ENCODE measurements at regions not wholly inside any gene's neighbourhood (a gene's known extent, or its start where the extent isn't known, plus 50 kb on each side); places are given as distances from the start of the nearest gene placed in this dataset.
"Not testable (repeated sequence)": the region's sequence is repeated elsewhere in the genome, so short reads cannot be mapped to it uniquely, and the experiment has no call there.

GRCh38 chr2:109690822-109691541 is 76.8 kb downstream of the SOWAHC start:
- DNase-seq (ENCODE audit: low spot score), result peak; percentile 92

DNA sequence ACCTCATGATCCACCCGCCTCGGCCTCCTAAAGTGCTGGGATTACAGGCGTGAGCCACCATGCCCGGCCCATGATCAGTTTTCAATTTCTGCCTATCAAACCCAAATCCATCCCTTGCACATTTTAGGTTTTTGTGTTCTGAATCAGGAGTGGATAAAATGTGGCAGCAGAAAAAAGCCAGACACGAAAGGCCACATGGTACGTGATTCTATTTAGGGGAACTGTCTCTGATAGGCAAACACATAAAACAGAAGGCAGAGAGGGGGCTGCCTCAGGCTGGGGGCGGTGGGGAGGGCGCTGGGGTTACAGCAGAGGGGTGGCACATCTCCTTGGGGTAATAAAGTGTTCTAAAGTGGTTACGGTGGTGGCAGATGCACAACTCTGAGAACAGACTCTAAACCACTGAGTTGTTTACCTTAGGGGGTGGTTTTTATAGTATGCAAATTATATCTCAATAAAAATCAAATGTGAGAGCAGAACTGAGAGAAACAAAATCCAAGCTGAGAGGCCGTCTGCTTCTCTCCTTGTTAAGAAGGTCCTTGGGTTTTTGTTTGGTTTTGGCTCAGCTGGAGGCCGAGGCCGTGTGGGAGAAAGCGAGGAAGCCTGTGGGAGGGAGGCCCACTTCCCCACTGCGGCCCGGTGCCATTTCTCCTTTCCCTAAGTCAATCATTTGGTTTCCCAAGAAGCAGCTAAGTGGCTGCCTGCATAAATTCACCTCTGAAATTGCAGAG is 78.0 kb downstream of the SOWAHC start:
- DNase-seq (ENCODE audit: low spot score), result no peak

GRCh38 chr2:109692831-109693230 is 78.7 kb downstream of the SOWAHC start:
- DNase-seq (ENCODE audit: low spot score), result not testable (repeated sequence)

DNA sequence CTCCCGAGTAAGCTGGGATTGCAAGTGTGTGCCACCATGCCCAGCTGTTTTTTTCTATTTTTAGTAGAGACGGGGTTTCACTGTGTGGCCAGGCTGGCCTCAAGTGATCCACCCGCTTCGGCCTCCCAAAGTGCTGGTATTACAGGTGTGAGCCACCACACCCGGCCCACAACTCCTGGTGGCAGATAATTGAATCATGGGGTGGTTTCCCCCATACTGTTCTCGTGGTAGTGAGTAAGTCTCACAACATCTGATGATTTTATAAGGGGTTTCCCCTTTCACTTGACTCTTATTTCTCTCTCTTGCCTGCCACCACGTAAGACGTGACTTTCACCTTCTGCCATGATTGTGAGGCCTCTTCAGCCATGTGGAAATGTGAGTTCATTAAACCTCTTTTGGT is 79.1 kb downstream of the SOWAHC start:
- not testable (repeated sequence) for DNase-seq (ENCODE audit: low spot score)

GRCh38 chr2:109694190-109694589 is 80.0 kb downstream of the SOWAHC start:
- no peak for DNase-seq (ENCODE audit: low spot score)

DNA sequence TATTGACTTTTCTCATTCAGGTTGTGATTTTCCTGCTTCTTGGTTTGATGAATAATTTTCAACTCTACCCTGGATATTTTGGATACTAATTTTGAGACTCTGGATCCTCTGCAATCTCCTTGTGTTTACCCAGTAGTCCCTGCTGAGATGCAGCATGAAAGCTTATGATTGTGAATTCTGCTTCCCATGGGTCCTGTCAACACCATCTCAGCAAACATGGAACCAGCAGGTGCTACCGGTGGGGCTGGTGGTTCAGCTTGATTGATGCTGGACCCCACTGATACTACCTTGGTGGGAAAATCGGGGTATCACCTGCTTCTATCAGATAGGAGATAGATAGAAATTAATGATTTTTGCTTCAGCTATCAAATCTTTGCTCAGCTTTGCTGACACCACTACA is 81.1 kb downstream of the SOWAHC start:
- DNase-seq (ENCODE audit: low spot score), result no peak

- no peak for DNase-seq (ENCODE audit: low spot score)
These were observed 85.5 kb downstream of the SOWAHC start for GRCh38 chr2:109699646-109700045.

DNA sequence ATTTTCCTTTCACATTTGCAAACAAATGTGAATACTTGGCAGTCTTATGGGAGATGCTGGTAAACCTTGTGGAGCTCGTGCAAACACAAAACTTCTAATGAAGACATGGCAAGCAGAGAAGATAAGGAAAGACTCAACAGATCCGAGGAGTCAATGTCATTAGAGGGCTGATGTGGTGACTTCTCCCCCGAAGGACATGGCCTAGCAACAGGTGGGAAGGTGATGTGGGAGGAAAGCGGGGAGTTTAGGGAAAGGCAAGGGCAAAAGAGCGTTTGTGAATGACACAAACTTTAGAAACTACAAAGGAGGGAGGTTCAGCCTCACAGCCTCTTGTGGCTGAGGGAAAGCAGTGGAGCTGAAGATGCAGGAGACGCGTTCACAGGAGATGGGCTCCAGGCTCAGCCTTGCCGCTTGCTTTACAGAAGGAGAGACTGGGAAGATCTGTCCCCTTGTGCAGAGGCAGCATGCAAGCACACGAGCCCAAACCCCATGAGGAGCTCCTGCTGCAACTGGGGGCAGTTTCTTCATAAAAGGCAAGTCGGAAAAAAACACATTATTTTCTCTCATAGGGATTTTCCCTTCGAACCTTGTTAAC is 86.6 kb downstream of the SOWAHC start:
- no peak for DNase-seq (ENCODE audit: low spot score)

GRCh38 chr2:109701362-109701761 is 87.2 kb downstream of the SOWAHC start:
- no peak for DNase-seq (ENCODE audit: low spot score)

DNA sequence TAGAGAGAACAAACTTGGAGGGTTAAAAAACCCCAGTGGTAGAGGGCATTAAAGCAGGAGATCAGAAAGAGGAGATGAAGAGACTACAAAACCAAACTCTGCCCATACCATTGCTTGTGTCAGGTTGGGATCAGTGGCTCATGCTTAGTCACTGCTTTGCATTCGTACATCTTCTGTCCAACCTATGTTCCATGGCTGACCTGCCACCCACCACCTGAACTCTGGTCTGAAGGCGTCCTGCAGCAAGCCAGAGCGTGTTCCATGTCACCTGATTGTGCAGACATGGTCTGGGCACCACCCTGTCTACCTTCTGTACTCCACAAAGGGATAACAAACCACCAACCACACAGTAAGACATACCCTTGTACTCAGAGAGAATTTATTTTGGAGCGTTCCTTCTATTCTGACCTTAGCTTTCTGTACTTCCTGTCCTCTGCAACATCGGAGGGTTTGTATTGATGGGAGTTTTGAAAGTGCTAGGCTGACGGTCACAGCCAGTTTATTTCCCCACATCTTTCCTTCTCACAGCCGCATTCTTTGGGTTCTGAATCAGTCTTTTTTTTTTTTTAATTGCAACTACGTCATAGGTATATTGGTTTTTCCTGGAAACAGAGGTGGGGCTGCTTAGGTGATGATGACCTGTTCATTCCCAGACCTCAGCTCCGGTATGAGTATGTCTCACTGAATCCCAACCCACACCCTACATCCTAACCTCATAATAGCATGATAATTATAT is 88.3 kb downstream of the SOWAHC start:
- DNase-seq (ENCODE audit: low spot score), result no peak

- DNase-seq (ENCODE audit: low spot score), result no peak
These were observed 88.9 kb downstream of the SOWAHC start for GRCh38 chr2:109703077-109703476.

DNA sequence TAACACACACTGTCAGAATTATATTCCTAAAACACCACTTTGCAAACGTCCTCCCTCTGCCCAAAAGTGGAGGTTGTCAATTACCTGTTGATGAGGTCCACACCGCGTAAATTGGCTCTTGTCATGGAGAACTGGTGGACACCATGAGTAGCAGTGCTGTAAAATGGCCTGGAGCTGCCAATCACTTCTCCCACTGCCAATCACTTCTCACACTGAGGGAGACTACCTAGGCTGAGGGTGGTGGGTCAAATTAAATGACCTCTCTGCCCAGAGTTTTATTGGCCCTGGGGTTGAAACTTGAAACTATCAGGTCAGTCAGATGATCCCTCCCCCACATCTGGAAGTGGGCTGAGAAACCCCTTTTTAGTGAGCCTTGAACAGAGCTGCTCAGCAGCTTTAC is 89.6 kb downstream of the SOWAHC start:
- DNase-seq (ENCODE audit: low spot score), result no peak

DNA sequence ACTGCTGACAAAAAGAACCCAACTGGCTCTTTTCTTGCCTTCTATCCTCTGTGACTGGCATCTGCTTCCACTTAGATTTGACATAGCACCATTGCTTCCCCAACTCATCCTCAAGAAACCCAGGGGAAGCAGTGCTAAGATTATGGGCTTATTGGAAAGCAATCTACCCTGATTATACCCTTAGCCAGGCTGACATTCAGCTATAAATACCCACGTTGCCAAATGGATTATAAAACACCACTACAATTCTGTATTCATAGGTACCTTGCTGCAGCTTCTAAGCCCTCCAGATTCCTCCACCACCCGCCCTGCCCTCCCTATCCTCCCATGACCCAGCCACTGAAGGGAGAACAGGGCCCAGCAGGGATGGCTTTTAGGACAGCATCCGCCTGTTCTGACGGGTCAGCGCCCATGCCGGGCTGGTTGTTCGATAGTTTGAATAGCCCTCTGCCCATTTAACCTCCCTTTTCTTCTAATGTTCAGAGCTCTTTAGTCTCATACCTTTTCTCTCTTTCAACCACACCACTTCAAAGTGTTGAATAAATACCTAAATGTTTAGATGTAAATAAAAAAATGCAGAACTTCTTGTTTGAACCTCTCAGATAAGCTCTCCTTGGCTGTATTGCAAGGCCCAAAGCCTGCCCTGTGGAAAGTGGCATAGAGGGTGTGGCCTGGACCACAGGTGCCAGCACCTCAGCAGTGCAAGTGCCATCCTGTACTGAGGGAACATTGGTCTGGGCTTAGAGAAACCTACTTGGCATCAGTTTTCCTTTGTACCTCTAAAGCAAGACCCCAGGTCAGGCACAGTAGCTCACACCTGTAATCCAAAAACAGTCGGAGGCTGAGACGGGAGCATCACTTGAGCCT is 86.6 kb upstream of the RGPD5 start:
- no peak for DNase-seq (ENCODE audit: low spot score)

GRCh38 chr2:109710505-109711229 is 83.4 kb upstream of the RGPD5 start:
- DNase-seq (ENCODE audit: low spot score), result no peak

GRCh38 chr2:109711230-109712122 is 82.6 kb upstream of the RGPD5 start:
- no peak for DNase-seq (ENCODE audit: low spot score)

DNA sequence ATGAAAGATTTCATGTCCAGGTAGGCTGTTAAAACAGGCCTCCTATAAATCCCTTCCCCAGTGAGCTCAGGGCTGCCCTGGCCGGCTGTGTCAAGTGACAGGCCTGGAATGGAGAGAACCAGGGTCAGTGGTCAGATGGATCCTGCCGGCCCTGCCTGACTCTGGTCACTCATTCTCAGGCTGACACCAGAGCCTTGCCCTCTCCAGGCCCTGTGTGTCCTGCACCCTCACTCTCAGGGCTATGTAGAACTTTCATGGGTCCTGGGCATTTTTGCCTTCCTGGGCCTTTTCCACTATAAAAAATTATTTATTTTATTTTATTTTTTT is 82.0 kb upstream of the RGPD5 start:
- no peak for DNase-seq (ENCODE audit: low spot score)

- DNase-seq (ENCODE audit: low spot score), result no peak
These were observed 81.4 kb upstream of the RGPD5 start for GRCh38 chr2:109712746-109713145.

DNA sequence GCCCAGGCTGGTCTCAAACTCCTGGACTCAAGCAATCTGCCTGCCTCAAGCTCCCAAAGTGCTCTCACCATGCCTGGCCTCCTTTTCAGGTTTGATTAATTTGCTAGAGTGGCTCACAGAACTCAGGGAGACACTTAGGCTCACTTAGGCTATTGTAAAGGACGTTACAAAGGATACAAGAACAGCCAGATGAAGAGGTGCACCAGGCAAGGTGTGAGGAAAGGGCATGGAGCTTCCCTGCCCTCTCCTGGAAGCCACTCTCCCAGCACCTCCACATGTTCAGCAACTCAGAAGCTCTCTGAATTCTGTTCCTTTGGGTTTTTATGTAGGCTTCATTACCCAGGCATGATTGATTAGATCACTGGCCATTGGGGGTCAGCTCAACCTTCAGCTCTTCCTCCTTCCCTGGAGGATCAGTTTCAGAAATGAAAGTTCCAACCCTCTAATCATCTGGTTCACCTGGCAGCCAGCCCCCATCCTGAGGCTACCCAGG is 78.7 kb upstream of the RGPD5 start:
- no peak for DNase-seq (ENCODE audit: low spot score)

- DNase-seq (ENCODE audit: low spot score), result not testable (repeated sequence)
These were observed 77.5 kb upstream of the RGPD5 start for GRCh38 chr2:109716596-109716995.

GRCh38 chr2:109718139-109718538 is 76.0 kb upstream of the RGPD5 start:
- no peak for DNase-seq (ENCODE audit: low spot score)
